Progenitor cell of endocrine pancreas (in vitro differentiated cells): ENCODE measurements at regions not wholly inside any gene's neighbourhood (a gene's known extent, or its start where the extent isn't known, plus 50 kb on each side); places are given as distances from the start of the nearest gene placed in this dataset.
A peak's percentile ranks its signal among the peaks of the same experiment; 100 is the strongest.

ENCODE experiments used
- DNase-seq: peaks from one replicate; pipeline ENCODE4 v3.0.0; 2021; ENCODE audit warnings: low spot score; ENCODE audit not compliant: unreplicated experiment
- H3K27ac Mint-ChIP-seq: 2 replicates; pipeline ENCODE4 v1.8.0; 2021; ENCODE audit warnings: mild to moderate bottlenecking, moderate library complexity, mixed read lengths
- H3K27me3 Mint-ChIP-seq: 2 replicates; pipeline ENCODE4 v1.8.0; 2021; ENCODE audit warnings: mixed read lengths
- H3K36me3 Mint-ChIP-seq: 2 replicates; pipeline ENCODE4 v1.8.0; 2022; ENCODE audit warnings: mixed read lengths; ENCODE audit not compliant: insufficient read depth
- H3K4me1 Mint-ChIP-seq: 2 replicates; pipeline ENCODE4 v1.8.0; 2021; ENCODE audit warnings: low read depth, mixed read lengths
- H3K4me3 Mint-ChIP-seq: 2 replicates; pipeline ENCODE4 v1.8.0; 2021; ENCODE audit warnings: low read depth, mild to moderate bottlenecking, moderate library complexity, mixed read lengths
- H3K9me3 Mint-ChIP-seq: 2 replicates; pipeline ENCODE4 v1.8.0; 2021; ENCODE audit warnings: low read depth, mixed read lengths
- CTCF ChIP-seq: fragments of 200-600 bp; sonication (generic); IDR thresholded peaks from one replicate; pipeline ENCODE4 v1.5.0; 2021; ENCODE audit warnings: antibody characterized with exemption, mild to moderate bottlenecking; ENCODE audit not compliant: unreplicated experiment

GRCh38 chr7:155233311-155234157 is 64.1 kb upstream of the INSIG1 start:
- Mint-ChIP-seq H3K36me3 (no peaks in the 10 kb centered on the region), H3K27ac (peak overlapping the region; percentile 29), H3K4me3 (no peak overlapping the region), H3K27me3 (peaks cover 58% of the 10 kb centered on the region), H3K9me3 (no peaks in the 10 kb centered on the region), H3K4me1 (peaks cover 15% of the 10 kb centered on the region)
- TF ChIP-seq CTCF = no peak
- no peak for DNase-seq

GRCh38 chr7:155234158-155234492 is 63.6 kb upstream of the INSIG1 start:
- peak overlapping the region; percentile 29 for H3K27ac Mint-ChIP-seq
- H3K36me3 Mint-ChIP-seq = no peaks in the 10 kb centered on the region
- no peaks in the 10 kb centered on the region for H3K9me3 Mint-ChIP-seq
- H3K4me1 Mint-ChIP-seq = peaks cover 15% of the 10 kb centered on the region
- H3K27me3 Mint-ChIP-seq = peaks cover 52% of the 10 kb centered on the region
- no peak for DNase-seq
- TF ChIP-seq CTCF = no peak
- H3K4me3 Mint-ChIP-seq = no peak overlapping the region

DNA sequence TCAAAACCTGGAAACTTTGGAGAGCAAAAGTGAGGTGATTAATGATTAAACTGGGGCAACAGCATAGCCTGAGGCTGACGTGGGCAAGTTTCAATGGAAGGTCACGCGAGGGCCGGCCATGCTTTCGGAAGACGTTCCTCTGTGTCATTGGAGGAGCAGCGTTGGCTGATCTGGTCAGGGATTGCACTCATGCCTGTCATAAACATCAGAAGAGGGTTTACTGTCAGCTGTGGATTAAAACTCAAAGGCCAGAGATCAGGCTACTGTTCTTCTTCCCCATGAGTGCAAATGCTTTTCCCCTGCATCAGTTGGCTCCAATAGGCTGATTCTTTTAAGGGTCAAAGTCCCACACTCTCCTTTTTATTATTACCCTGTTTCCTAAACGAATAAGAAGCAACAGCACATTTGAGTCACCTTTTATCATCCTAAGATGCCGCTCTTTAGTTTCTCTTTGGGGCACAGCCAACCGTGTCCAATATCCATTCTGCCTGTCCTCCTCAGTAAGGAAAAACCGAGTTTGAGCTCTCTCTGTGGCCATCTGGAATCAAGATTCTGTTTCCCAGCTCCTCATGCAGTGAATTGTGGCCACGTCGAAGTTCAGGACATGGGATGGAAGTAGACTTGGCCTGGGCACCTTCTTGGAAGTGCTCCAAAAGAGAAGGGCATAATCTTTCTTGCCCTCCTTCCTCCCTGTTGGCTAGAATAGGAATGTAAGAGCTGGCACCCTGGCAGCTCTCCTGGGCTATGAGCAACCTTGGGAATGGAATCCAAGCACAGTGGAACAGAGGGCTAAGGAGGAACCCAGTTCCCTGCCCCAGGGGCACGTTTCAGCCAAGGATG is 62.5 kb upstream of the INSIG1 start:
- no peaks in the 10 kb centered on the region for H3K9me3 Mint-ChIP-seq
- no peaks in the 10 kb centered on the region for H3K36me3 Mint-ChIP-seq
- DNase-seq = no peak
- H3K4me1 Mint-ChIP-seq = peaks cover 20% of the 10 kb centered on the region
- peaks cover 42% of the 10 kb centered on the region for H3K27me3 Mint-ChIP-seq
- no peak for TF ChIP-seq CTCF
- no peak overlapping the region for H3K27ac Mint-ChIP-seq
- no peak overlapping the region for H3K4me3 Mint-ChIP-seq

DNA sequence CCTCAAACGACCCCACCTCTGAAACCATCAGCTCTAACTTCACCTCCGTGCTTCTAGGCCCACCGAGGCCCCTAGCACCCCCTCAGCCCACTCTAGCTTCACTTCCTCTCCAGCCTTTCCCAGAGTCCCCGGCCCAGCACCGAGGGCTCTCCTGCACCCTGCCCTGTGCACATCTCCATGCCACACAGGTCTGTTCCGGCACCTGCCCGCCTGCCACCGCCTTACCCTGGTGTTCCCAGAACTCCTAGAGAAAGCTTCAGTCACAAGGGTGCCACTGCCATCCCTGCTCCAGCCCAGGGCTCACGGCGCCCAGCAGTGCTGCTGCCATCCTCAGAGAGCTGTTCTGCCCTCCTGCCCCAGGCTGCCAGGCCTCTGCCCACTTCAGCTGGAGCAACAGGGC is 61.3 kb upstream of the INSIG1 start:
- Mint-ChIP-seq H3K9me3 (no peaks in the 10 kb centered on the region), H3K36me3 (no peaks in the 10 kb centered on the region), H3K27ac (peak overlapping the region; percentile 49), H3K27me3 (peaks cover 35% of the 10 kb centered on the region), H3K4me3 (no peak overlapping the region), H3K4me1 (peaks cover 18% of the 10 kb centered on the region)
- TF ChIP-seq CTCF = no peak
- no peak for DNase-seq

DNA sequence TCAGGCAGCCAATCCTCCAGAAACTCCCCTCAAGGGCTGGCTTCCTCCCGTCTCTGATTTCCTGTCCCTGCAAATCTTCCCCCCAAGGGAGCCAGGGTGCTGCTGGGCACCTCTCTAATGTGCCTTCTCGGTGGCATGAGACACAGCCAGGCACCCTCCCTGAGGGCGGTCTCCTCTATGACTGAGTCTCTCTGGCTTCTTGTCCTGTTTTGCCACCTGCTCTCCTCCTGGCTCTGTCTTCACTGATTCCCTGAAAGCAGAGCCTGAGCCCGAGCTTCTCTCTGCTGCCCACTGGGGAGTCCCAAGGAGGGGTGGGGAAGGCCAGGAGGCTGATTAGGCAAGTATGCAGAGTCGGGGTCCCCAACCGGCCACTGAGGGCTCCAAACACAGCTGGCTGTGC is 60.4 kb upstream of the INSIG1 start:
- no peak for DNase-seq
- TF ChIP-seq CTCF = no peak
- Mint-ChIP-seq H3K9me3 (no peaks in the 10 kb centered on the region), H3K27me3 (peaks cover 32% of the 10 kb centered on the region), H3K36me3 (no peaks in the 10 kb centered on the region), H3K4me3 (no peak overlapping the region), H3K4me1 (peaks cover 15% of the 10 kb centered on the region), H3K27ac (no peak overlapping the region)
